Fibroblast of the aortic adventitia (primary cell): ENCODE measurements at regions not wholly inside any gene's neighbourhood (a gene's known extent, or its start where the extent isn't known, plus 50 kb on each side); places are given as distances from the start of the nearest gene placed in this dataset.

Experiments used
- DNase-seq: peaks from one replicate; pipeline ENCODE4 v3.0.0-alpha.2; 2010; ENCODE audit warnings: low read depth
- H3K4me3 ChIP-seq: 2 replicates; pipeline ENCODE4 v1.5.1; 2011; ENCODE audit warnings: low read depth, mild to moderate bottlenecking, control low read depth, low read length, moderate library complexity
- TF ChIP-seq, protein P1 (sequence below): IDR thresholded peaks from 2 replicates; pipeline ENCODE4 v1.5.1; 2011; ENCODE audit warnings: mild to moderate bottlenecking, low read length, control low read depth, inconsistent platforms; ENCODE audit not compliant: insufficient read depth

DNA sequence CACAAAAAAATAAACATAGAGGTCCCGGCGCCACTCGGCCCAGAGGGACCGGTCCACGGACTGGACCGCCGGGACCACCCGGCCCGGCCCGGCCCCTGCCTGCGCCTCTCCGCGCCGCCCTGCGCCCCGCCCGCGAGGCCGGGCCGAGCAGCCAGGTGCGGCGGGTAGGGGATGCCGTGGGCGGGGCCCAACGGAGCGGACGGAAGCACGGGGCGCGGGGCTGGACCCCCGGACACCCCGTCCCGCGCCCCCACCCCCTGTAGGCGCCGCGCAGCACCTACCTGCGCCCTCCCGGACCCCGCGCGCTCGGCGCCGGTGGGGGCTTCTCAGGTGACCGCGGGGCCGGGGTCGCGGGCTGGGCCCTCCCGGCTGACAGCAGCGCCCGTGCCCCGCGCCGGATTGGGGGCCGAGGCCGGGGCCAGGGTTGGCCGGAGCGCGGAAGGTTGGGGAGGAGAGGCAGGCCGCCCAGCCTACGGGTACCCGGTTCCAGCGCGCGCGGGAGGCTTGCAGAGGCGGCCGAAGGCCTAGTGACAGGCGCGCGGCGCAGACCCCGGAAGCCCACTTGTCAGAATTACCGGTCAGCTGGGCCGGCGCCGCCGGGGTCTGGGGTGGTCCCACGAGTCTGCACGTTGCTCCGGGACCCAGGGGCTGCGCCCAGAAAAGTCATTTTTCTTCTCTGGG is 351.9 kb upstream of the CAMK1G start:
- no peak overlapping the region for H3K4me3 ChIP-seq
- TF ChIP-seq, protein P1, sequence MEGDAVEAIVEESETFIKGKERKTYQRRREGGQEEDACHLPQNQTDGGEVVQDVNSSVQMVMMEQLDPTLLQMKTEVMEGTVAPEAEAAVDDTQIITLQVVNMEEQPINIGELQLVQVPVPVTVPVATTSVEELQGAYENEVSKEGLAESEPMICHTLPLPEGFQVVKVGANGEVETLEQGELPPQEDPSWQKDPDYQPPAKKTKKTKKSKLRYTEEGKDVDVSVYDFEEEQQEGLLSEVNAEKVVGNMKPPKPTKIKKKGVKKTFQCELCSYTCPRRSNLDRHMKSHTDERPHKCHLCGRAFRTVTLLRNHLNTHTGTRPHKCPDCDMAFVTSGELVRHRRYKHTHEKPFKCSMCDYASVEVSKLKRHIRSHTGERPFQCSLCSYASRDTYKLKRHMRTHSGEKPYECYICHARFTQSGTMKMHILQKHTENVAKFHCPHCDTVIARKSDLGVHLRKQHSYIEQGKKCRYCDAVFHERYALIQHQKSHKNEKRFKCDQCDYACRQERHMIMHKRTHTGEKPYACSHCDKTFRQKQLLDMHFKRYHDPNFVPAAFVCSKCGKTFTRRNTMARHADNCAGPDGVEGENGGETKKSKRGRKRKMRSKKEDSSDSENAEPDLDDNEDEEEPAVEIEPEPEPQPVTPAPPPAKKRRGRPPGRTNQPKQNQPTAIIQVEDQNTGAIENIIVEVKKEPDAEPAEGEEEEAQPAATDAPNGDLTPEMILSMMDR, result no peak
- DNase-seq, result no peak

DNA sequence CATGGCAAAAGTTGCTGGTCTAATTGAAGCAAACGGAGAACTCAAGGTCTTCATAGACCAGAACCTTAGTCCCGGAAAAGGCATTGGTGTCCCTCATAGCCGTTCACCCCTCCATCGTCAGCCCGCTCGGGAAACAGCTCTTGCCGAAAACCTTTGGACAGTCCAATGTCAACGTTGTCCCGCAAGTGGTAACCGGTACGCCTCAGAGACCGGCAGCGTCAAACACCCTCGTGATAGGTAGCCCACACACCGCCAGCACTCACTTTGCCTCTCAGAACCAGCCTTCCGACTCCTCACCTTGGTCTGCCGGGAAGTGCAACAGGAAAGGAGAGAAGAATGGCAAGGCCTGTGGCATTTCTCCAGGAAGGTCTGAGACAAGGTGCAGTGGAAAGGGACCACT is 351.3 kb upstream of the CAMK1G start:
- TF ChIP-seq, protein P1, result no peak
- DNase-seq, result no peak

DNA sequence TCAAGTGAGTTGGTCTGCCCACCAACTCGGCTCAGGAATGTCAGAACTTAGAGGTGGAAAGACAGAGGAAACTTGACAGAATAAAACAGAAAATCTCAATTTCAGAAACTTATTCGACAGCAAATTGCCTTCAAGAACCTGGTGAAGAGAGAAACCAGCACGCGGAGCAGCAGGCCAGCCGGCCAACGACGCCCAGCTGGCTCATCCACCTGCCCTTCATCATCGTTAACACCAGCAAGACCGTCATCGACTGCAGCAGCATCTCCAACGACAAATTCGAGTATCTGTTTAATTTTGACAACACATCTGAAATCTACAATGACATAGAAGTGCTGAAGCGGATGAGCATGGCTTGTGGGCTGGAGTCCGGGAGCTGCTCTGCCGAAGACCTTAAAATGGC is 350.8 kb upstream of the CAMK1G start:
- DNase-seq, result no peak
- TF ChIP-seq, protein P1, result no peak
- H3K4me3 ChIP-seq, result no peak overlapping the region

More for the DNA sequence above, 351.3 kb upstream of the CAMK1G start:
- H3K4me3 ChIP-seq, result no peak overlapping the region

DNA sequence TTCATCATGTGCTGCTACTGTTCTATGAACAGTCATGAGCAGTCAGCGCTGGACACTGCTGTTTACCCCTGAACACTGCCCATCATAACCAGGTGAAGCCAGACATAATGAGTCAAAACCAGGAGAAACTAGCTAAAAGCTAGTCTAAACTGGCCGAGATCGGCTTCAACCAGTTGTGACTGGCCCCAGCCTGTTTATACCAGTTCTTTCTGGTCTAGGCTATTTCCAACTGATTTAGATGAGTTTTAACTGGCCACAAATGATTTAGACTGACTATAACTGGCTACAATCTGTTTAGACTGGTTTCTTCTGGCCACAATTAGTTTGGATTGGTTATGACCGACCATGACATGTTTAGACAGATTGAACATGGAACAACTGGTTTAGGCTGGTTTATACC is 348.3 kb upstream of the CAMK1G start:
- DNase-seq, result no peak
- TF ChIP-seq, protein P1, result no peak
- no peak overlapping the region for H3K4me3 ChIP-seq

DNA sequence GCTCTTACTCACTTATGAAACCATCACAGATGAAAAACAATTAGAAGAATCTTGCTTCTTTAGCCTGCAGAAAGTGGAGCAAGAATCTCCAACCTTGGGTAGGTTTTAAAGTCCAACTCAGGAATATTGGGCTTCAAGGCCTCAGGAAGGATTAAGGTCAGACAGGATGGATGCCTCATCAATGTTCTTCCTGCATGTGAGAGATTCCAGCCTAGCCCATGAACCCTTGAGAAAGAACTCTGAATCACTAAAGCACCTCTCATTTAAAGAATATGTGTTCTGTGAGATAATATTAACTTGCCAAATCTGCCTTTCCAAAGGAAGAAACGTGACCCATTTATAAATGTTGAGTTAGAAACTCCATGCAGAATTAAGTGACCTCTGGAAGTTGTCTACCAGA is 345.2 kb upstream of the CAMK1G start:
- DNase-seq, result no peak
- H3K4me3 ChIP-seq, result no peak overlapping the region
- TF ChIP-seq, protein P1, result no peak

DNA sequence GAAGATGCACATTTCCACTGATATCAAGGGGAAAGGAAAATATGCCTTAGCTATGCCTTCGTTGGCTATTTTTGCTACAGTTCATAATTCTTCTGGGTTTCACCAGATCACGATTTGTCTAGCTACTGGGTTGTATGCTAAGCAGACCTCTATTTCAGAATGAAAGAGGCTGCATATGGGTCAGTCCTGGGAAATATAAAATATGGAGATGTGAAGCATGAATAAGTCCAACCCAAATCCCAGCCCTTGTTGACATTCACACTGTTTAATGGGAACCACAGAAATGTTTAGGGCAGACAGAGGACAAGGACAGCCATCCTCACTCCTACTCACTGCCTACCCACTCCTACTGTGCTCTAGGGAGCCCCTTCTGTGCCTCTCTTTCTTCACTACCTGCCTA is 343.2 kb upstream of the CAMK1G start:
- TF ChIP-seq, protein P1, result no peak
- H3K4me3 ChIP-seq, result no peak overlapping the region
- no peak for DNase-seq

DNA sequence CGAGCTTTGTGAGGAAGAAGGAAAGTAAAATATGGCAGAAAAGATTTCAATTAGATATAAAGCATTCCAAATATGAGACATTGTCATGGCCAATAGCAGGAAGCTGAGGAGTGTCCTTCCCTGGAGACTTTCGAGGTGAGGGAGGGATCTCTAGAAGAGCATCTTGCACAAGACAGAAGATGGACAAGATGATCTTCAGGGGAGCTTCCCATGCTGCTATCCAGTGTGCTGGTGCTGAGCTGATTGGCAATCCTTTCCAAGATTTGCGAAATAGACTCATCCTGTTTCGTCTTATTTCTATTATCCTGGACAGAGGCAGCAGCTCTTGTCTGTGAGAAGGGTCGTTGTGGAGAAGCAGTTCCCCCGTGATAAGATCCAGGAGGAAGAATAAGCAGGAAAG is 342.0 kb upstream of the CAMK1G start:
- no peak overlapping the region for H3K4me3 ChIP-seq
- TF ChIP-seq, protein P1, result no peak
- no peak for DNase-seq
